LHCN-M2 (cell line): ENCODE measurements at regions not wholly inside any gene's neighbourhood (a gene's known extent, or its start where the extent isn't known, plus 50 kb on each side); places are given as distances from the start of the nearest gene placed in this dataset.

Source experiments
- DNase-seq: peaks from one replicate; pipeline ENCODE4 v3.0.0-alpha.2; 2012; ENCODE audit warnings: low read depth

DNA sequence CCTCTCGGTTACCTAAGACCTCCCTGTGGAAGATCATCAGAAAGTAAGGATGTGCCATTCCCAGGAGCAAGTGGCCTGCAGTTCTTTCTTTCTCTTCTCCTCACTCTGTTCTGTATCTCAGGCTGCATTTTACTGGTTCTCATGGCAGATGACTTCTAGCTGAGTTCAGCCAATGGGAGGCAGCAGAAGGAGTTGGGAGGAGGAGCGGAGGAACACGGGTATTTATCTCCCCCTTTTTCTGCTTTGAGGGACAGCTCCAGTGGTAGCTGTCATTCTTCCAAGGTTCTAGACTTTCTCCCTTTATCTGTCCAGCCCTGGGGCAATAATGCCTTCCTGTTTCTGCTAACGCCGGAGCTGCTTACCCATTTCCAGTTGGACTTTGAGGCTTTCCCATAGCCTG, 339.9 kb downstream of the NR2F2 start:
- no peak for DNase-seq

- no peak for DNase-seq
Measured at GRCh38 chr15:96672629-96673028, 342.1 kb downstream of the NR2F2 start.

DNA sequence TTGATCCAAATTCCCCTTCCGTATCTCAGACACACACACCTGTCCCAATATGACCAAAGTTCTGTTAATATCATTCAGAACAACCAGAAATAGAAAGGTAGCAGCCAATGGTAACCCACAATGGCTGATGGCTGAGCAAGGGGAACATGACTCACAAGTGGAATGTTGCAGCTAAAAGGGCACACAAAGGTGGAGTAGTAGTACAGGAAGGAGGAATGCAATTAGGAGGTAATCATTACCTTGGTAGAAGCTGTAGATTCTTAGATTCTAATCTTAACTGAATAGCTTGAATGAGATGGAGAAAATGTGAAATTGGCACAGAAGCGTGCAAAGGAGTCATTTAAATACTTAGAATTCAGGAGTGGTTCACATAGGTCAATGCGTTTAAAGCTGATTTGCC, 347.9 kb downstream of the NR2F2 start:
- no peak for DNase-seq

DNA sequence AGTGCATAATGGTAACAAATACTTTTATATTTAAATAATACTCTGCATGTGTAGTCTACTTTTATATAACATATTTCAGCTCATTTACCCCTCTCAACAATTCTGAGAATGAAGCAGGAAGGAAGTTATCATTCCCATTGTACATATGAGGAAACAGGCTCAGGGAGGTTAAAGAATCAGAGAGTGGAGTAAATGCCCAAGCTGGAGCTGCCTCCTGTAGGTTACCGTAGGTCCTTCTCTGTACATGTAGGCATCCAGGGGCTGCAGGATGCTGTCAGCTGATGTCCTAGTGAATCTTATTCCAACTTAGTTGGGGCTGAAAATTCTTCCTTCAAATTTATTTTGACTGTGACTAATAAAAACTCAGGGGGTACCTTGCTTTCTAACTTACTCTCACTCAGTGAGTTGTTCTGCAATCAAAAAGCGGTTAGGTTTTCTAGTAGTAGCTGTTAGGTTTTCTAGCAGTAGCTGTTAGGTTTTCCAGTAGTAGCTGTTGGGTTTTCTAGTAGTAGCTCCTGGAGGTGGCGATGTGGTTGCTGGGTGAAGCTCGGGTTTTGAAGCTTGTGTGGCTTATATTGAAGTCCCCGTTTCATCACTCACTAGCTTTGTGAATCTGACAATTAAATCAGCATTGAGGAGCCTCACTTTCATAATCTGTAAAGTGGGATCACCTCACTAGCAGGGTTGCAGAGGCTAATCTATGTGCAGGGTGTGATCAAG, 357.0 kb downstream of the NR2F2 start:
- no peak for DNase-seq

DNA sequence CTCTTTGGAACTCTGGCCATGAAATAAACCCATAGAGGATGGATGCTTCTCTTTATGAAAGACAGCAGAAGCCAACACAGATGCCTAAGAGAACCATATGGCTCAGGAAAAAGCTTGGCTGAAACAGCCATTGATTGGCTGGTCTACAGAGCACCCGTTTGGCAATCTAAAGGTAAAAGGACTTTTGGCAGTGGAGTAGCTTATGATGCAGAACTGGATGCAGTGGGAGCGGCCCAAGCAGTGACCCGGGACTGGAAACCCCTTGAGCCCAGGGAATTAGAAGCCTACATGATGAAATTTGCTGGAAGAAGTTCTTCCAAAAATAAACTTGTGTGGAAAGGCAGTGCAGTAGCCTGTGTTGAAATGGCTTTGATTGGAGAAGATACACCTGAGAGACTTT, 360.2 kb downstream of the NR2F2 start:
- DNase-seq: no peak

- DNase-seq: no peak
Measured at GRCh38 chr15:96692826-96693225, 362.3 kb downstream of the NR2F2 start.

- no peak for DNase-seq
Measured at GRCh38 chr15:96693515-96693914, 363.0 kb downstream of the NR2F2 start.

DNA sequence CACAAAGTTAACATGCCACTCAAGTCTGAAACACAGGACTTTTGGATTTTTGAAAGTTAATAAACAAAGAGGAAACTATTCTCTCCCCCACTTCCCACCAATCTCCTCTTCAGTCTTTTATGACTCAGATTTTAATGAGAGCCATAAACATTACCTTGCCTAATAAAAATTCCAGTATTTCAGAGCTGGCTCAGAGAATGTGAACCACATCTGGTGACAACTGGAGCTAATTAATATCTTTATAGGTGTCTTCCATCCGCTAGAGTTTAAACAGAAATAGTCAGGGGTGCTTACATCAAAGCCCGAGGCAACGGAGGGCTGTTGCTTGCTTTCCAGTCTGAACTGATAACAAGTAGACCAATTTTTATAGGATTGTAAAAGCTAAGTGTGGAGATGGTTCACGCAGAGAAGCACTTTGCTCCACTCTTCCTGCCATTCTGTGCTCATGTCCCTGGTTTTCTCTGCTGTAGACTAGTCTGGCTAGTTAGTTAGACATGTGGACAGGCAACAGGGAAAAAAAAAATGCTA, 363.6 kb downstream of the NR2F2 start:
- no peak for DNase-seq

DNA sequence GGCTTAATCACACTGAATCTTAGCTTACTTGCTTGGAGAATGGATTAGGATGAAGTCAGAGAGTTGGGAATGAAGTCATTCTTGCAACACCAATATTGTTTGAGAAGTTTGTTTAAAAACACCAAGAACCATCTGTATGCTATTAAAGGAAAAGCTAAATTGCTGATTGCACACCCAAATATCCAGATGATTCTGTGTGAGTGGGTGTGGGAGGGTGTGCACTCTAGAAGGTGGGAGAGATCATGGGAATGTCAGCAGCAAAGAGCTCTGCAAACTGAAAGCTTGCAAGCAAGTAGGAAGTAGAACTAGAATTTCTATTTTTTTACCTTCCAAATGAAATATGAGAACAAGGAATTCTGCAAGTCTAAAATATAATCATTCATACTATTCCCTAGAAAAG, 364.9 kb downstream of the NR2F2 start:
- DNase-seq: no peak

- DNase-seq: no peak
Measured at GRCh38 chr15:96699871-96700401, 369.4 kb downstream of the NR2F2 start.

DNA sequence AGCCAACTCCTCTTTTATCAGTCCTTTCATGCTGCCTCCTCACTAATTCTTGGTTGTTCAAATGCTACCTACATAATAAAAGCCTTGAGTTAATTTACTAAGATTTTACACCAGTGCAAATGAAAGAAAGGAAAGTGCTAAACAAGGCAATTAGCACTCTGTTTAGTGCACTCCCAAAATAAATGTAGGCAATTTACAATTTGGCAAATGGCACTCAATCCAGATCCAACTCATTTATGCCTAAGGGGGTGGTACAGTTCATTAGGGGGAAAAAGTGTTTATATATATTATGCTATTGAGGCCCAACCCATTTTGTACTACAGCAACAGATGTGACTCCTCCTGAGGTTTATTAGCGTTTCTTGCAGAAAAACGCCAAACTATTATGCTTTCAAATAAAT, 370.1 kb downstream of the NR2F2 start:
- DNase-seq: no peak

- DNase-seq: no peak
Measured at GRCh38 chr15:96701443-96701842, 370.9 kb downstream of the NR2F2 start.

DNA sequence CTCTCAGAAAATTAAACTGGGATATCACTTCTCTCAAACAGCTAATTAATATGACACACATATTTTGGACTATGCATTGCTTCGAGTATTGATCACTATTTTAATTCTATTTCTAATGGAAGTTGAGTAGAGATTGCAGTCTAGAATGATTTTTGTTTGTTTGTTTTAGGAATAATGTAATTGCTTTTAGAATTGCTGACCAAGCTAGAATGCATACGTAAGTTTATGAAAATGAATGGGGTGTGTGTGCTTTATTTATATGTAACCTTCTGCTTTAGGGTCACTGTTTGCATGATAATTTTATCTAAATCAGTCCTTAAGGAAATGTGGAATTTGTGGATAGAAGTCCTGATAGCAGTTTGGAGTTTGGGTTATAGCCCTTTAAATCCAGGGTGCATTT, 371.4 kb downstream of the NR2F2 start:
- DNase-seq: no peak

DNA sequence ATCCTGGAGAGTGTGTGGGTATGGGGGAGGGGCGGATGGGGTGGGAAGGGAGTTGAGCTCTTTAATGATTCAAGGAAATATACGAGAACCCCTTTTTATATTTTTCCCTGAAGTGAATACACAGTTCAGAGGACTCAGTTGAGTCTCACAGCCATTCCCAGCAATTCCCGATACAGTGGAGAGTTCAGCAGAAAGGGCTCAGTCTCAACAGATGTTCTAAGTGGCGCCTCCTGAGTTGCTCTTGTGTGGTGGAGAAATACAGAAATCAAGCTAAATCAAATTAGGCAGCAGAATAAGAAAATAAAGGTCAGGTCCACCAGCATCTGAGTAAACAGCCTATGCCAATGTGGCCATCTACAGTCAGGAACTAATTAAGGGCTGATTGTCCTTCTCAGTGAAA, 372.1 kb downstream of the NR2F2 start:
- no peak for DNase-seq

DNA sequence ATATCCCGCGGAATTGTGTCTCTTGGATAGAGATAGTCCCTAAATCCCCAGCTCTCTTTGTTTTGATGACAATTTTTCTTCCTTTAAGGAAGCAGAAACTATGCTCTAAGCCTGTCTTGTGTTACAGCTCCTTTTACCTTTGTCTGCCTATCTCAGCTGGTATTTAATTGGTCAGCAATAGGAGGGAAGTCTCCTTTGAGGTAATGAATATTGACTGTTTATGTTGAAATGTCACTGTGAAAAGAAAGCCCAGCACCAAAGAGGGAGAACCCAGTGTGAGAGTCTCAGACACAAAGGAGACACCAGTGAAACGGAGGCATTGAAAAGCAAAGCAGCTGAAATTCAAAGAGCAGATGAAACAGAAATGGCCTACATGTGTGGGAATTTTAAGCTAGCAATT, 372.6 kb downstream of the NR2F2 start:
- no peak for DNase-seq

GRCh38 chr15:96703794-96704550, 373.5 kb downstream of the NR2F2 start:
- no peak for DNase-seq

GRCh38 chr15:96716075-96716474, 385.6 kb downstream of the NR2F2 start:
- DNase-seq: no peak

DNA sequence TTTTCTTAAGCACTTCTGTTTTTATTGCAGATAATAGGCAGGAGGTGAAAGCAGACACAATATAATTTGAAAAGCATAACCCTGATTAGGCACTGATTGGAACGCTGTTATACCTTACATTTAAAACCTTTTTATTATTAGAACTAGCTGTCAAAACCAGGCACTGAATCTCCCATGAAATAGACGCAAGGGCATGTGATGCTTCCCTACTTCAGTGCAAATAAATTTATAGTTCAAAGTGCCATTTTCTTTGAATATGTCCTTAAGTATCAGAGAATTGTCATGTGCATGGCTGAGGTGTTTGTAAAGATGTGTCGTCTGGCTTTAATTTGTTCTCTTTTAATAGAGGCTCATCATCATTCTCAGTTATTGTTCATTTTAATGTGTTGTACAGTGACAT, 386.0 kb downstream of the NR2F2 start:
- DNase-seq: no peak

GRCh38 chr15:96720251-96720650, 389.8 kb downstream of the NR2F2 start:
- DNase-seq: no peak

- DNase-seq: no peak
Measured at GRCh38 chr15:96720656-96721055, 390.2 kb downstream of the NR2F2 start.

- no peak for DNase-seq
Measured at GRCh38 chr15:96728591-96728990, 398.1 kb downstream of the NR2F2 start.

DNA sequence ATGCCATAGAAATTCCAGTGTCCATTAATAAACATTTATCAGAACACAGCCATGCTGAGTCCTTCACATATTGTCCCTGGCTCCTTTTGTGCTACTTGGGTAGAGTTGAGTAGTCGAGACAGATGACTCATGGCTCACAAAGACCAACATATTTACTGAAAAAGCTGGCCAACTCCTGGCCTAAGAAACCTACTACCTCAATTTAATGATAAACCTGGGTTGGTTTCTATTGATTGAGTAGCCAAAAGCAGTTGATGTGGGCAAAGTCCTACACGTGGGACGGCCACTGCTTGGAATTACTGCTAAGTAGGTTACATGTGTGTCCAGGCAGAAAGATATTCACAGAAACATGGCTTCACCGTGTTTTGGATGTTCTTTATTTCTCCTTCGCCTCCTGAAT, 402.2 kb downstream of the NR2F2 start:
- no peak for DNase-seq

DNA sequence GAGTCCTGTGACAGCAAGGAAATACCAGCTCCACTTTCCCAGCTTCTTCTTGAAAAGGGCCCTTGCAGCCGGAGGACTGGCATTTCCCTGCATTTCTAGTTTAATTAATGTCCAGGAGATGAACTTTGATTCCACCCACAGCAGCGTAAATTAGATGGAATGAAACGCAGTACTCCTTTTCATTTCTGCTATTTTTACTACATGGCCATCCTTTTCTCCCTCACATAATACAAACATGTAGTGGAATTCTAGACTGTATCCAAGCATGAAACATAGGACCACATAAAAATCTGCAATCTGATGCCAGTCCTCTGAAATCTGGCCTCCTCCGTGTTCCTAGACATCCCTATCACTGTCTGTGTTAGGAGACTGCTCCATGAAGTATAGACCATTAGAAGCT, 403.2 kb downstream of the NR2F2 start:
- DNase-seq: no peak
